ENCODE measurements at regions not wholly inside any gene's neighbourhood (a gene's known extent, or its start where the extent isn't known, plus 50 kb on each side); places are given as distances from the start of the nearest gene placed in this dataset.

DNA sequence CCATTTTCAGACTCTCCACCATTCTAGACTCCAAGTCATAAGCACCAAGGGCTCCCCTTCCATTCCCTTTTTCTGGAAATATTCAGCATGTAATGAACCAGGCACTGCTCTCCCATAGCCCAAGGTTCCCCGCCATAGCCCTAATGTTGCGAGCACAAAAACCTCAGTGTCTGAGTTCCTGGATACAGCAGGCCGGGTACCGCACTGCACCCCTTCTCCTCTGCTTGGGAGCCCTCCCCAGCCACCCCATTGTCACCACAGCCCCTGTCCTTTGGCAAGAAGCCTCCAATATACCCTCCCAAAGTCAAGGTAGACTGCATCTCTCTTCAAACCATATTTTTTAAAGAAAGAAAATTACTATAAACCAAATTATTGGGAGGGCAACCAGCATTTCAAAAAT, 1341.1 kb downstream of the BRD1 start:
- TF ChIP-seq POLR2AphosphoS5 (IDR thresholded peaks at IDR 0.05) (no peak), POLR2A (IDR thresholded peaks at IDR 0.05) (no peak)
- TF ChIP-seq, protein P1, sequence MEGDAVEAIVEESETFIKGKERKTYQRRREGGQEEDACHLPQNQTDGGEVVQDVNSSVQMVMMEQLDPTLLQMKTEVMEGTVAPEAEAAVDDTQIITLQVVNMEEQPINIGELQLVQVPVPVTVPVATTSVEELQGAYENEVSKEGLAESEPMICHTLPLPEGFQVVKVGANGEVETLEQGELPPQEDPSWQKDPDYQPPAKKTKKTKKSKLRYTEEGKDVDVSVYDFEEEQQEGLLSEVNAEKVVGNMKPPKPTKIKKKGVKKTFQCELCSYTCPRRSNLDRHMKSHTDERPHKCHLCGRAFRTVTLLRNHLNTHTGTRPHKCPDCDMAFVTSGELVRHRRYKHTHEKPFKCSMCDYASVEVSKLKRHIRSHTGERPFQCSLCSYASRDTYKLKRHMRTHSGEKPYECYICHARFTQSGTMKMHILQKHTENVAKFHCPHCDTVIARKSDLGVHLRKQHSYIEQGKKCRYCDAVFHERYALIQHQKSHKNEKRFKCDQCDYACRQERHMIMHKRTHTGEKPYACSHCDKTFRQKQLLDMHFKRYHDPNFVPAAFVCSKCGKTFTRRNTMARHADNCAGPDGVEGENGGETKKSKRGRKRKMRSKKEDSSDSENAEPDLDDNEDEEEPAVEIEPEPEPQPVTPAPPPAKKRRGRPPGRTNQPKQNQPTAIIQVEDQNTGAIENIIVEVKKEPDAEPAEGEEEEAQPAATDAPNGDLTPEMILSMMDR (IDR thresholded peaks at IDR 0.05 in 8 of 11, conservative IDR thresholded peaks at IDR 0.05 in 3 of 11), result no peak

Data from spleen (tissue), 7 donors.